Gastrocnemius medialis (tissue), 4 donors: ENCODE measurements at regions not wholly inside any gene's neighbourhood (a gene's known extent, or its start where the extent isn't known, plus 50 kb on each side); places are given as distances from the start of the nearest gene placed in this dataset.

ENCODE experiments used
- ATAC-seq, 2 donors: fragments of 150-250 bp; one replicate each; pipeline ENCODE4 v1.9.1; 2016
- DNase-seq, 2 donors: peaks; one replicate each; pipeline ENCODE4 v3.0.0-alpha.2; 2019
- H3K27ac ChIP-seq, 4 donors: fragments of 200-600 bp; sonication (generic); 1 replicate in 1 of 4; 2 replicates in 3 of 4; pipeline ENCODE4 v1.5.1; 2016 to 2018; ENCODE audit warnings: mild to moderate bottlenecking in 2 of 4, moderate library complexity in 1 of 4
- H3K27me3 ChIP-seq, 3 donors: fragments of 200-600 bp; sonication (generic) in 2 of 3; 1 replicate in 1 of 3; 2 replicates in 2 of 3; pipeline versions ENCODE4 v1.5.1 to v1.6.0; 2016 to 2019; ENCODE audit warnings: mild to moderate bottlenecking in 1 of 3, moderate library complexity in 1 of 3
- H3K36me3 ChIP-seq, 2 donors: fragments of 200-600 bp; sonication (generic) in 1 of 2; one replicate each; pipeline ENCODE4 v1.5.1; 2017 to 2018
- H3K4me1 ChIP-seq, 2 donors: fragments of 200-600 bp; sonication (generic) in 1 of 2; one replicate each; pipeline ENCODE4 v1.5.1; 2016 to 2017; ENCODE audit warnings: mild to moderate bottlenecking in 2 of 2
- H3K4me3 ChIP-seq, 4 donors: fragments of 200-600 bp; sonication (generic) in 3 of 4; 1 replicate in 1 of 4; 2 replicates in 3 of 4; pipeline ENCODE4 v1.5.1; 2016 to 2019; ENCODE audit warnings: mild to moderate bottlenecking in 2 of 4
- H3K9me3 ChIP-seq, 3 donors: fragments of 200-600 bp; sonication (generic) in 2 of 3; 1 replicate in 1 of 3; 2 replicates in 2 of 3; pipeline ENCODE4 v1.5.1; 2016 to 2019
- POLR2A ChIP-seq, 2 donors: fragments of 450-650 bp; IDR thresholded peaks; one replicate each; pipeline ENCODE4 v1.6.1; 2017; ENCODE audit warnings: antibody characterized with exemption in 2 of 2, mild to moderate bottlenecking in 2 of 2, moderate library complexity in 2 of 2
- in situ Hi-C, 4 donors: fragments of 200-750 bp; cut with MboI; loops; one replicate each; pipeline versions ENCODE4 v1.15.0 to v1.8.0; 2017; ENCODE audit warnings: low sequenced_read_pairs in 4 of 4
- intact Hi-C: fragments of 100-400 bp; cut with DNase I; formaldehyde crosslinking; loops from one replicate; pipeline ENCODE4 v1.15.1; 2023; ENCODE audit warnings: low total_unique reads
- TF ChIP-seq, protein P1 (sequence below), 5 experiments: fragments of 450-650 bp in 3 of 5; fragments of 200-600 bp in 2 of 5; sonication (generic) in 2 of 5; IDR thresholded peaks in 4 of 5; conservative IDR thresholded peaks in 1 of 5; 1 replicate in 4 of 5; 2 replicates in 1 of 5; pipeline ENCODE4 v1.5.1; 2016 to 2019; ENCODE audit warnings: antibody characterized with exemption in 5 of 5, mild to moderate bottlenecking in 3 of 5, moderate library complexity in 3 of 5

GRCh38 chr5:133698646-133699526 lies 86.5 kb upstream of the FSTL4 start:
- no peak for DNase-seq
- no peak overlapping the region for H3K4me3 ChIP-seq
- no peaks in the 10 kb centered on the region for H3K4me1 ChIP-seq
- no peaks in the 10 kb centered on the region for H3K27me3 ChIP-seq
- in situ Hi-C loops: no loop called here
- H3K27ac ChIP-seq: no peak overlapping the region
- no peak for ATAC-seq
- TF ChIP-seq, protein P1, sequence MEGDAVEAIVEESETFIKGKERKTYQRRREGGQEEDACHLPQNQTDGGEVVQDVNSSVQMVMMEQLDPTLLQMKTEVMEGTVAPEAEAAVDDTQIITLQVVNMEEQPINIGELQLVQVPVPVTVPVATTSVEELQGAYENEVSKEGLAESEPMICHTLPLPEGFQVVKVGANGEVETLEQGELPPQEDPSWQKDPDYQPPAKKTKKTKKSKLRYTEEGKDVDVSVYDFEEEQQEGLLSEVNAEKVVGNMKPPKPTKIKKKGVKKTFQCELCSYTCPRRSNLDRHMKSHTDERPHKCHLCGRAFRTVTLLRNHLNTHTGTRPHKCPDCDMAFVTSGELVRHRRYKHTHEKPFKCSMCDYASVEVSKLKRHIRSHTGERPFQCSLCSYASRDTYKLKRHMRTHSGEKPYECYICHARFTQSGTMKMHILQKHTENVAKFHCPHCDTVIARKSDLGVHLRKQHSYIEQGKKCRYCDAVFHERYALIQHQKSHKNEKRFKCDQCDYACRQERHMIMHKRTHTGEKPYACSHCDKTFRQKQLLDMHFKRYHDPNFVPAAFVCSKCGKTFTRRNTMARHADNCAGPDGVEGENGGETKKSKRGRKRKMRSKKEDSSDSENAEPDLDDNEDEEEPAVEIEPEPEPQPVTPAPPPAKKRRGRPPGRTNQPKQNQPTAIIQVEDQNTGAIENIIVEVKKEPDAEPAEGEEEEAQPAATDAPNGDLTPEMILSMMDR (IDR thresholded peaks at IDR 0.05 in 4 of 5, conservative IDR thresholded peaks at IDR 0.05 in 1 of 5): no peak
- no peak for TF ChIP-seq POLR2A (IDR thresholded peaks at IDR 0.05)
- no peaks in the 10 kb centered on the region for H3K36me3 ChIP-seq
- H3K9me3 ChIP-seq: no peaks in the 10 kb centered on the region
- intact Hi-C loops: no loop called here

GRCh38 chr5:133698259-133698554 lies 85.9 kb upstream of the FSTL4 start:
- no peaks in the 10 kb centered on the region for H3K9me3 ChIP-seq
- intact Hi-C loops (no loop called here), in situ Hi-C loops (no loop called here)
- ATAC-seq (no peak), DNase-seq (no peak)
- no peak overlapping the region for H3K4me3 ChIP-seq
- TF ChIP-seq, protein P1 (IDR thresholded peaks at IDR 0.05 in 4 of 5, conservative IDR thresholded peaks at IDR 0.05 in 1 of 5): no peak
- TF ChIP-seq POLR2A (IDR thresholded peaks at IDR 0.05): no peak
- no peaks in the 10 kb centered on the region for H3K27me3 ChIP-seq
- no peak overlapping the region for H3K27ac ChIP-seq
- H3K4me1 ChIP-seq: no peaks in the 10 kb centered on the region
- H3K36me3 ChIP-seq: no peaks in the 10 kb centered on the region

- no peaks in the 10 kb centered on the region for H3K27me3 ChIP-seq
- H3K27ac ChIP-seq: no peak overlapping the region
- no peak for ATAC-seq
- no peaks in the 10 kb centered on the region for H3K9me3 ChIP-seq
- DNase-seq: no peak
- H3K4me1 ChIP-seq: no peaks in the 10 kb centered on the region
- in situ Hi-C loops (no loop called here), intact Hi-C loops (no loop called here)
- TF ChIP-seq, protein P1 (IDR thresholded peaks at IDR 0.05 in 4 of 5, conservative IDR thresholded peaks at IDR 0.05 in 1 of 5): no peak
- no peak for TF ChIP-seq POLR2A (IDR thresholded peaks at IDR 0.05)
- no peak overlapping the region for H3K4me3 ChIP-seq
- H3K36me3 ChIP-seq: no peaks in the 10 kb centered on the region
Measured at GRCh38 chr5:133697536-133698258, 85.4 kb upstream of the FSTL4 start.

GRCh38 chr5:133696782-133697507 lies 84.6 kb upstream of the FSTL4 start:
- in situ Hi-C loops: no loop called here
- no peak overlapping the region for H3K27ac ChIP-seq
- ATAC-seq (no peak), DNase-seq (no peak)
- no peaks in the 10 kb centered on the region for H3K27me3 ChIP-seq
- H3K4me3 ChIP-seq: no peak overlapping the region
- TF ChIP-seq POLR2A (IDR thresholded peaks at IDR 0.05): no peak
- TF ChIP-seq, protein P1 (IDR thresholded peaks at IDR 0.05 in 4 of 5, conservative IDR thresholded peaks at IDR 0.05 in 1 of 5): no peak
- intact Hi-C loops: no loop called here
- H3K4me1 ChIP-seq: no peaks in the 10 kb centered on the region
- H3K36me3 ChIP-seq: no peaks in the 10 kb centered on the region
- H3K9me3 ChIP-seq: no peaks in the 10 kb centered on the region
